Liver (tissue), 8 donors: ENCODE measurements at regions not wholly inside any gene's neighbourhood (a gene's known extent, or its start where the extent isn't known, plus 50 kb on each side); places are given as distances from the start of the nearest gene placed in this dataset.

Experiments used
- DNase-seq: peaks from one replicate; pipeline ENCODE4 v3.0.0-alpha.2; 2017; ENCODE audit warnings: low spot score
- H3K27ac ChIP-seq, 2 donors: one replicate each; pipeline ENCODE4 v1.7.0; 2013; ENCODE audit warnings: inconsistent platforms in 2 of 2, low read length in 2 of 2, control low read depth in 1 of 2, low read depth in 1 of 2, mild to moderate bottlenecking in 1 of 2
- H3K27me3 ChIP-seq, 4 donors: one replicate each; pipeline versions ENCODE4 v1.6.1 to v1.7.0; 2013; ENCODE audit warnings: low read length in 3 of 4, inconsistent platforms in 1 of 4, mild to moderate bottlenecking in 1 of 4, moderate library complexity in 1 of 4; ENCODE audit not compliant: control insufficient read depth in 4 of 4, insufficient read depth in 4 of 4
- H3K36me3 ChIP-seq, 4 donors: one replicate each; pipeline versions ENCODE4 v1.6.1 to v1.7.0; 2013; ENCODE audit warnings: low read length in 3 of 4, mild to moderate bottlenecking in 3 of 4, low read depth in 1 of 4, moderate library complexity in 1 of 4; ENCODE audit not compliant: control insufficient read depth in 4 of 4, insufficient read depth in 3 of 4
- H3K4me1 ChIP-seq, 4 donors: one replicate each; pipeline versions ENCODE4 v1.6.1 to v1.7.0; 2013; ENCODE audit warnings: low read length in 3 of 4, mild to moderate bottlenecking in 3 of 4, moderate library complexity in 1 of 4; ENCODE audit not compliant: control insufficient read depth in 4 of 4, insufficient read depth in 4 of 4
- H3K4me3 ChIP-seq, 3 donors: one replicate each; pipeline versions ENCODE4 v1.6.1 to v1.7.0; 2013; ENCODE audit warnings: low read length in 3 of 3, control low read depth in 1 of 3, low read depth in 1 of 3, mild to moderate bottlenecking in 1 of 3
- H3K9ac ChIP-seq, 2 donors: one replicate each; pipeline ENCODE4 v1.7.0; 2013; ENCODE audit warnings: low read length in 2 of 2, mild to moderate bottlenecking in 2 of 2, moderate library complexity in 2 of 2, control low read depth in 1 of 2, low read depth in 1 of 2
- H3K9me3 ChIP-seq, 4 donors: one replicate each; pipeline versions ENCODE4 v1.6.1 to v1.7.0; 2013; ENCODE audit warnings: low read length in 3 of 4; ENCODE audit not compliant: control insufficient read depth in 4 of 4
- EGR1 ChIP-seq, 2 donors: IDR thresholded peaks; 2 replicates each; pipeline ENCODE4 v1.6.1; 2016 to 2018; ENCODE audit warnings: antibody characterized with exemption in 2 of 2, low read depth in 2 of 2
- FOXA1 ChIP-seq: IDR thresholded peaks from 2 replicates; pipeline ENCODE4 v1.6.1; 2016; ENCODE audit warnings: antibody characterized with exemption
- FOXA2 ChIP-seq: IDR thresholded peaks from 2 replicates; pipeline ENCODE4 v1.6.1; 2016; ENCODE audit warnings: antibody characterized with exemption
- GABPA ChIP-seq, 2 donors: IDR thresholded peaks in 1 of 2; conservative IDR thresholded peaks in 1 of 2; 2 replicates each; pipeline ENCODE4 v1.6.1; 2016; ENCODE audit warnings: antibody characterized with exemption in 2 of 2, mild to moderate bottlenecking in 1 of 2, moderate library complexity in 1 of 2
- HNF4A ChIP-seq, 2 donors: conservative IDR thresholded peaks; 2 replicates each; pipeline ENCODE4 v1.6.1; 2016; ENCODE audit warnings: antibody characterized with exemption in 2 of 2, mild to moderate bottlenecking in 2 of 2
- HNF4G ChIP-seq: IDR thresholded peaks from 2 replicates; pipeline ENCODE4 v1.6.1; 2016; ENCODE audit warnings: antibody characterized with exemption
- JUND ChIP-seq, 2 donors: IDR thresholded peaks; 2 replicates each; pipeline ENCODE4 v1.6.1; 2016; ENCODE audit warnings: antibody characterized with exemption in 2 of 2
- NR2F2 ChIP-seq: IDR thresholded peaks from 2 replicates; pipeline ENCODE4 v1.6.1; 2016; ENCODE audit warnings: antibody characterized with exemption
- RAD21 ChIP-seq, 2 donors: IDR thresholded peaks; 2 replicates each; pipeline ENCODE4 v1.6.1; 2016; ENCODE audit warnings: antibody characterized with exemption in 2 of 2, mild to moderate bottlenecking in 2 of 2
- RXRA ChIP-seq, 2 donors: IDR thresholded peaks; 2 replicates each; pipeline ENCODE4 v1.6.1; 2017 to 2018; ENCODE audit warnings: antibody characterized with exemption in 2 of 2, mild to moderate bottlenecking in 1 of 2
- SP1 ChIP-seq: IDR thresholded peaks from 2 replicates; pipeline ENCODE4 v1.6.1; 2018; ENCODE audit warnings: antibody characterized with exemption, mild to moderate bottlenecking
- TAF1 ChIP-seq: conservative IDR thresholded peaks from 2 replicates; pipeline ENCODE4 v1.6.1; 2016; ENCODE audit warnings: antibody characterized with exemption, mild to moderate bottlenecking
- YY1 ChIP-seq: IDR thresholded peaks from 2 replicates; pipeline ENCODE4 v1.6.1; 2016; ENCODE audit warnings: antibody characterized with exemption, mild to moderate bottlenecking
- WGBS: extraction: QIAGEN DNeasy Blood & Tissue Kit; methylation state at CpG from one replicate; pipeline ENCODE4 v1.1.7; 2013; 5-methylcytosine and 5-hydroxymethylcytosine counted together
- TF ChIP-seq, protein P1 (sequence below): IDR thresholded peaks from 2 replicates; pipeline ENCODE4 v1.6.1; 2016; ENCODE audit warnings: antibody characterized with exemption, mild to moderate bottlenecking
- TF ChIP-seq, protein P2 (sequence below): IDR thresholded peaks from 2 replicates; pipeline ENCODE4 v1.6.1; 2016; ENCODE audit warnings: antibody characterized with exemption
- TF ChIP-seq, protein P3 (sequence below): IDR thresholded peaks from 2 replicates; pipeline ENCODE4 v1.6.1; 2016; ENCODE audit warnings: antibody characterized with exemption
- TF ChIP-seq, protein P4 (sequence below): IDR thresholded peaks from 2 replicates; pipeline ENCODE4 v1.6.1; 2016; ENCODE audit warnings: antibody characterized with exemption
- TF ChIP-seq, protein P5 (sequence below): fragments of 150-350 bp; IDR thresholded peaks from 2 replicates; pipeline ENCODE4 v1.5.1; 2017; ENCODE audit warnings: improper control_type of control experiment, low read depth, low read length; ENCODE audit not compliant: missing input control
- donor health status: healthy.
- donor health status: healthy.
- donor health status: healthy.
- donor health status: healthy.
- donor health status: healthy.

DNA sequence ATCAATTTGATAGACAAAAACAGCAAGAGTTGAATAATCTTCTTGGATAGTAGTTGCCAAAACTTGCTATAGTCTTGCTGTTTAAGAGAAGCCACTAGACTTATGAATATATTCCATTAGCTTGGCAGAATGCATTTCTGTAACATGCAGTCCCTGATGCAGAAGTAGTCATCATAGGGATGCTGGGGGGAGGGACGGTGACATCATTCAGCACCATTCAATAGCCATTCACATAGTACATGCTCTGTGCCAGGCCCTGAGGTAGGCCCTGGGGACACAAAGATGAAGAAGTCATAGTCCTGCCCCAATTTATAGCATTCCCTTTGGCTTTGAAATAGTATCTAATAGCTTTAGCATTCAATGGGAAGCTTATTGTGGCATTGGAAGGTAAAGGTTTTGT is 185.5 kb upstream of the AFF2 start:
- H3K36me3 ChIP-seq: no peaks in the 10 kb centered on the region
- H3K4me1 ChIP-seq: no peaks in the 10 kb centered on the region
- TF ChIP-seq YY1 (no peak), FOXA1 (no peak), JUND (IDR thresholded peaks at IDR 0.05) (no peak), HNF4A (conservative IDR thresholded peaks at IDR 0.05) (no peak), GABPA (IDR thresholded peaks at IDR 0.05 in 1 of 2, conservative IDR thresholded peaks at IDR 0.05 in 1 of 2) (no peak), RAD21 (IDR thresholded peaks at IDR 0.05) (no peak), HNF4G (no peak), NR2F2 (no peak), FOXA2 (no peak), SP1 (no peak), RXRA (IDR thresholded peaks at IDR 0.05) (no peak), EGR1 (IDR thresholded peaks at IDR 0.05; ENCODE audit: low read depth in 2 of 2) (no peak)
- TF ChIP-seq, protein P1, sequence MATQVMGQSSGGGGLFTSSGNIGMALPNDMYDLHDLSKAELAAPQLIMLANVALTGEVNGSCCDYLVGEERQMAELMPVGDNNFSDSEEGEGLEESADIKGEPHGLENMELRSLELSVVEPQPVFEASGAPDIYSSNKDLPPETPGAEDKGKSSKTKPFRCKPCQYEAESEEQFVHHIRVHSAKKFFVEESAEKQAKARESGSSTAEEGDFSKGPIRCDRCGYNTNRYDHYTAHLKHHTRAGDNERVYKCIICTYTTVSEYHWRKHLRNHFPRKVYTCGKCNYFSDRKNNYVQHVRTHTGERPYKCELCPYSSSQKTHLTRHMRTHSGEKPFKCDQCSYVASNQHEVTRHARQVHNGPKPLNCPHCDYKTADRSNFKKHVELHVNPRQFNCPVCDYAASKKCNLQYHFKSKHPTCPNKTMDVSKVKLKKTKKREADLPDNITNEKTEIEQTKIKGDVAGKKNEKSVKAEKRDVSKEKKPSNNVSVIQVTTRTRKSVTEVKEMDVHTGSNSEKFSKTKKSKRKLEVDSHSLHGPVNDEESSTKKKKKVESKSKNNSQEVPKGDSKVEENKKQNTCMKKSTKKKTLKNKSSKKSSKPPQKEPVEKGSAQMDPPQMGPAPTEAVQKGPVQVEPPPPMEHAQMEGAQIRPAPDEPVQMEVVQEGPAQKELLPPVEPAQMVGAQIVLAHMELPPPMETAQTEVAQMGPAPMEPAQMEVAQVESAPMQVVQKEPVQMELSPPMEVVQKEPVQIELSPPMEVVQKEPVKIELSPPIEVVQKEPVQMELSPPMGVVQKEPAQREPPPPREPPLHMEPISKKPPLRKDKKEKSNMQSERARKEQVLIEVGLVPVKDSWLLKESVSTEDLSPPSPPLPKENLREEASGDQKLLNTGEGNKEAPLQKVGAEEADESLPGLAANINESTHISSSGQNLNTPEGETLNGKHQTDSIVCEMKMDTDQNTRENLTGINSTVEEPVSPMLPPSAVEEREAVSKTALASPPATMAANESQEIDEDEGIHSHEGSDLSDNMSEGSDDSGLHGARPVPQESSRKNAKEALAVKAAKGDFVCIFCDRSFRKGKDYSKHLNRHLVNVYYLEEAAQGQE: no peak
- TF ChIP-seq, protein P2, sequence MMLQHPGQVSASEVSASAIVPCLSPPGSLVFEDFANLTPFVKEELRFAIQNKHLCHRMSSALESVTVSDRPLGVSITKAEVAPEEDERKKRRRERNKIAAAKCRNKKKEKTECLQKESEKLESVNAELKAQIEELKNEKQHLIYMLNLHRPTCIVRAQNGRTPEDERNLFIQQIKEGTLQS: no peak
- TF ChIP-seq, protein P3, sequence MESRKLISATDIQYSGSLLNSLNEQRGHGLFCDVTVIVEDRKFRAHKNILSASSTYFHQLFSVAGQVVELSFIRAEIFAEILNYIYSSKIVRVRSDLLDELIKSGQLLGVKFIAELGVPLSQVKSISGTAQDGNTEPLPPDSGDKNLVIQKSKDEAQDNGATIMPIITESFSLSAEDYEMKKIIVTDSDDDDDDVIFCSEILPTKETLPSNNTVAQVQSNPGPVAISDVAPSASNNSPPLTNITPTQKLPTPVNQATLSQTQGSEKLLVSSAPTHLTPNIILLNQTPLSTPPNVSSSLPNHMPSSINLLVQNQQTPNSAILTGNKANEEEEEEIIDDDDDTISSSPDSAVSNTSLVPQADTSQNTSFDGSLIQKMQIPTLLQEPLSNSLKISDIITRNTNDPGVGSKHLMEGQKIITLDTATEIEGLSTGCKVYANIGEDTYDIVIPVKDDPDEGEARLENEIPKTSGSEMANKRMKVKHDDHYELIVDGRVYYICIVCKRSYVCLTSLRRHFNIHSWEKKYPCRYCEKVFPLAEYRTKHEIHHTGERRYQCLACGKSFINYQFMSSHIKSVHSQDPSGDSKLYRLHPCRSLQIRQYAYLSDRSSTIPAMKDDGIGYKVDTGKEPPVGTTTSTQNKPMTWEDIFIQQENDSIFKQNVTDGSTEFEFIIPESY: no peak
- TF ChIP-seq, protein P4, sequence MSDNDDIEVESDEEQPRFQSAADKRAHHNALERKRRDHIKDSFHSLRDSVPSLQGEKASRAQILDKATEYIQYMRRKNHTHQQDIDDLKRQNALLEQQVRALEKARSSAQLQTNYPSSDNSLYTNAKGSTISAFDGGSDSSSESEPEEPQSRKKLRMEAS: no peak
- TF ChIP-seq, protein P5, sequence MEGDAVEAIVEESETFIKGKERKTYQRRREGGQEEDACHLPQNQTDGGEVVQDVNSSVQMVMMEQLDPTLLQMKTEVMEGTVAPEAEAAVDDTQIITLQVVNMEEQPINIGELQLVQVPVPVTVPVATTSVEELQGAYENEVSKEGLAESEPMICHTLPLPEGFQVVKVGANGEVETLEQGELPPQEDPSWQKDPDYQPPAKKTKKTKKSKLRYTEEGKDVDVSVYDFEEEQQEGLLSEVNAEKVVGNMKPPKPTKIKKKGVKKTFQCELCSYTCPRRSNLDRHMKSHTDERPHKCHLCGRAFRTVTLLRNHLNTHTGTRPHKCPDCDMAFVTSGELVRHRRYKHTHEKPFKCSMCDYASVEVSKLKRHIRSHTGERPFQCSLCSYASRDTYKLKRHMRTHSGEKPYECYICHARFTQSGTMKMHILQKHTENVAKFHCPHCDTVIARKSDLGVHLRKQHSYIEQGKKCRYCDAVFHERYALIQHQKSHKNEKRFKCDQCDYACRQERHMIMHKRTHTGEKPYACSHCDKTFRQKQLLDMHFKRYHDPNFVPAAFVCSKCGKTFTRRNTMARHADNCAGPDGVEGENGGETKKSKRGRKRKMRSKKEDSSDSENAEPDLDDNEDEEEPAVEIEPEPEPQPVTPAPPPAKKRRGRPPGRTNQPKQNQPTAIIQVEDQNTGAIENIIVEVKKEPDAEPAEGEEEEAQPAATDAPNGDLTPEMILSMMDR: no peak
- H3K9ac ChIP-seq: no peak overlapping the region
- no peak for DNase-seq
- H3K27me3 ChIP-seq: no peaks in the 10 kb centered on the region
- WGBS: 93% methylated on average over 1 of the region's 1 CpG
- no peak overlapping the region for H3K4me3 ChIP-seq
- H3K9me3 ChIP-seq: no peaks in the 10 kb centered on the region
- H3K27ac ChIP-seq: no peak overlapping the region

DNA sequence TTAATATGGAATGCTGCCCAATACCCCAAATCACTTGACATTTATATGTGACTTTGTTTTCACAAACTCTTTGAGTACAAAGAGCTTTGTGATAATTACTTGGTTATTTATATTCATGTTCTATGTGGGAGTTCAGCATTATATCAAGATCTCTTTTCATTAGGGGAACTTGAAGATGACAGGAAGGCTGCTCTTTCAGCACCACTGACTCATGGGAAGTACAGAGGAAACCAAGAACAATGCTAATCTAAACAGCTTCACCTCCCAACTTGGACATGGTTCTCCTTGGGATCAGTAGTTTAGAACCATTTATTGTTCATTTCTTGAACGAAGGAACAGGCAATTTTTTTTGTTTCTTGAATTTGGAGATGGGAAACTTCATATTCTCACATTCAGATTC is 184.0 kb upstream of the AFF2 start:
- no peak overlapping the region for H3K4me3 ChIP-seq
- H3K27me3 ChIP-seq: no peaks in the 10 kb centered on the region
- TF ChIP-seq HNF4A (conservative IDR thresholded peaks at IDR 0.05): no peak
- no peak for TF ChIP-seq FOXA2
- TF ChIP-seq FOXA1: no peak
- TF ChIP-seq TAF1: no peak
- TF ChIP-seq JUND (IDR thresholded peaks at IDR 0.05): no peak
- no peak for TF ChIP-seq SP1
- no peak for TF ChIP-seq EGR1 (IDR thresholded peaks at IDR 0.05; ENCODE audit: low read depth in 2 of 2)
- TF ChIP-seq, protein P2: no peak
- TF ChIP-seq, protein P5: no peak
- TF ChIP-seq, protein P1: no peak
- H3K9ac ChIP-seq: no peak overlapping the region
- no peaks in the 10 kb centered on the region for H3K4me1 ChIP-seq
- no peak for DNase-seq
- H3K27ac ChIP-seq: no peak overlapping the region
- H3K9me3 ChIP-seq: no peaks in the 10 kb centered on the region
- 53% methylated on average over 1 of the region's 1 CpG for WGBS
- H3K36me3 ChIP-seq: no peaks in the 10 kb centered on the region
